Keratinocyte (primary cell): ENCODE measurements at regions not wholly inside any gene's neighbourhood (a gene's known extent, or its start where the extent isn't known, plus 50 kb on each side); places are given as distances from the start of the nearest gene placed in this dataset.

Experiments
- DNase-seq: peaks from one replicate; pipeline ENCODE4 v3.0.0-alpha.2; 2011; ENCODE audit warnings: low read depth, missing footprints, low spot score
- FAIRE-seq: peaks from 2 replicates; lab custom pipeline; 2011; peaks lifted over from hg19 to GRCh38; lab: Jason Lieb, UNC
- H2AFZ ChIP-seq: 2 replicates; pipeline ENCODE4 v1.6.0; 2012; ENCODE audit warnings: low read length, control low read depth, inconsistent platforms; ENCODE audit not compliant: control insufficient read depth
- H3K27ac ChIP-seq: 2 replicates; pipeline ENCODE4 v1.5.1; 2011; ENCODE audit warnings: low read length; ENCODE audit not compliant: control insufficient read depth, insufficient read depth
- H3K27me3 ChIP-seq: 3 replicates; pipeline ENCODE4 v1.6.0; 2011; ENCODE audit warnings: low read length; ENCODE audit not compliant: control insufficient read depth, insufficient read depth; ENCODE audit errors: extremely low read depth
- H3K36me3 ChIP-seq, 2 experiments: 2 replicates in 1 of 2; 3 replicates in 1 of 2; pipeline ENCODE4 v1.5.1; 2011; ENCODE audit warnings: low read length in 2 of 2, mild to moderate bottlenecking in 1 of 2; ENCODE audit not compliant: control insufficient read depth in 2 of 2, insufficient read depth in 2 of 2; ENCODE audit errors: extremely low read depth in 1 of 2
- H3K4me1 ChIP-seq: 3 replicates; pipeline ENCODE4 v1.5.1; 2011; ENCODE audit warnings: low read length; ENCODE audit not compliant: control insufficient read depth, insufficient read depth; ENCODE audit errors: extremely low read depth
- H3K4me2 ChIP-seq: 3 replicates; pipeline ENCODE4 v1.6.0; 2011; ENCODE audit warnings: low read depth, low read length; ENCODE audit not compliant: control insufficient read depth, insufficient read depth; ENCODE audit errors: extremely low read depth
- H3K4me3 ChIP-seq, 3 experiments: fragments of 200-600 bp in 1 of 3; sonication (generic) in 1 of 3; 2 replicates in 2 of 3; 3 replicates in 1 of 3; pipeline ENCODE4 v1.5.1; 2011 to 2016; ENCODE audit warnings: low read length in 3 of 3, mild to moderate bottlenecking in 3 of 3, control low read depth in 2 of 3, inconsistent platforms in 1 of 3, low read depth in 1 of 3, mixed read lengths in 1 of 3, mixed run types in 1 of 3, moderate library complexity in 1 of 3; ENCODE audit not compliant: control insufficient read depth in 2 of 3, insufficient read depth in 2 of 3; ENCODE audit errors: extremely low read depth in 1 of 3
- H3K79me2 ChIP-seq: 2 replicates; pipeline ENCODE4 v1.6.0; 2012; ENCODE audit warnings: low read length; ENCODE audit not compliant: control insufficient read depth, insufficient read depth
- H3K9ac ChIP-seq: 3 replicates; pipeline ENCODE4 v1.6.0; 2011; ENCODE audit warnings: low read length; ENCODE audit not compliant: control insufficient read depth, insufficient read depth; ENCODE audit errors: extremely low read depth
- H3K9me1 ChIP-seq: 3 replicates; pipeline ENCODE4 v1.6.0; 2011; ENCODE audit warnings: low read length; ENCODE audit not compliant: control insufficient read depth, insufficient read depth; ENCODE audit errors: extremely low read depth
- H3K9me3 ChIP-seq: 2 replicates; pipeline ENCODE4 v1.5.1; 2012; ENCODE audit warnings: low read depth, low read length; ENCODE audit not compliant: control insufficient read depth
- H4K20me1 ChIP-seq: 3 replicates; pipeline ENCODE4 v1.6.0; 2011; ENCODE audit warnings: low read length; ENCODE audit not compliant: control insufficient read depth, insufficient read depth; ENCODE audit errors: extremely low read depth
- EZH2 ChIP-seq: IDR thresholded peaks from one replicate; pipeline ENCODE4 v1.6.1; 2012; ENCODE audit warnings: inconsistent platforms, mild to moderate bottlenecking, low read length, moderate library complexity
- dilution Hi-C: fragments of 300-500 bp; cut with MboI; formaldehyde crosslinking; loops from one replicate; pipeline ENCODE4 v1.7.0; 2020; ENCODE audit warnings: low sequenced_read_pairs; ENCODE audit not compliant: extremely low pct_ligation_motif_present
- TF ChIP-seq, protein P1 (sequence below), 3 experiments: IDR thresholded peaks in 1 of 3; conservative IDR thresholded peaks in 1 of 3; optimal IDR thresholded peaks in 1 of 3; 2 replicates in 2 of 3; 3 replicates in 1 of 3; pipeline versions ENCODE3 to v1.5.1; 2011; ENCODE audit warnings: low read length in 3 of 3, mild to moderate bottlenecking in 3 of 3, moderate library complexity in 2 of 3, control low read depth in 1 of 3, inconsistent platforms in 1 of 3; ENCODE audit not compliant: insufficient read depth in 2 of 3; ENCODE audit errors: extremely low read depth in 1 of 3

DNA sequence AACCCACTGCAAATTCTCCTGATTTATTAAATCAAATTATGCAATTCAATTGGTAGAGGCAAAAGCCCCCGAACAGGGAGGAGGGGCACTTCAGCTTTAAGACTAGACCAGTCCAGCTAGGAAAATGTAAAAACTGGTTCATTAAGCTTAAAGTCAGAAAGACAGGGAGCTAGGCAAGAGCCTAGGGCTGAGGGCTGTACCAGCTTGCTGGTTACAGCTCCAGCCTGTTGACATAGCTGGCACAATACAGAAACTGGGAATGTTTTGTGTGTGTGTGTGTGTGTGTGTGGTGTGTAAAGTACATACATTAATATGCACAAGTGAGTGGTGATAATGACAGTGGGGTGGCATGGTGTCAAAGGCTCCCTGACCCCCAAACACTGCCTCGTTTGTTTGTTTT lies 307.0 kb upstream of the CELF4 start:
- Histone ChIP-seq H3K4me1 (no peaks in the 10 kb centered on the region), H3K4me3 (no peak overlapping the region), H3K79me2 (no peaks in the 10 kb centered on the region), H3K27me3 (no peaks in the 10 kb centered on the region), H3K9me1 (no peaks in the 10 kb centered on the region), H3K9ac (no peak overlapping the region), H2AFZ (no peak overlapping the region), H3K9me3 (no peaks in the 10 kb centered on the region), H3K4me2 (no peak overlapping the region), H3K36me3 (no peaks in the 10 kb centered on the region), H3K27ac (no peak overlapping the region), H4K20me1 (no peaks in the 10 kb centered on the region)
- FAIRE-seq (no peak), DNase-seq (no peak)
- dilution Hi-C loops = no loop called here
- TF ChIP-seq EZH2 = no peak
- TF ChIP-seq, protein P1, sequence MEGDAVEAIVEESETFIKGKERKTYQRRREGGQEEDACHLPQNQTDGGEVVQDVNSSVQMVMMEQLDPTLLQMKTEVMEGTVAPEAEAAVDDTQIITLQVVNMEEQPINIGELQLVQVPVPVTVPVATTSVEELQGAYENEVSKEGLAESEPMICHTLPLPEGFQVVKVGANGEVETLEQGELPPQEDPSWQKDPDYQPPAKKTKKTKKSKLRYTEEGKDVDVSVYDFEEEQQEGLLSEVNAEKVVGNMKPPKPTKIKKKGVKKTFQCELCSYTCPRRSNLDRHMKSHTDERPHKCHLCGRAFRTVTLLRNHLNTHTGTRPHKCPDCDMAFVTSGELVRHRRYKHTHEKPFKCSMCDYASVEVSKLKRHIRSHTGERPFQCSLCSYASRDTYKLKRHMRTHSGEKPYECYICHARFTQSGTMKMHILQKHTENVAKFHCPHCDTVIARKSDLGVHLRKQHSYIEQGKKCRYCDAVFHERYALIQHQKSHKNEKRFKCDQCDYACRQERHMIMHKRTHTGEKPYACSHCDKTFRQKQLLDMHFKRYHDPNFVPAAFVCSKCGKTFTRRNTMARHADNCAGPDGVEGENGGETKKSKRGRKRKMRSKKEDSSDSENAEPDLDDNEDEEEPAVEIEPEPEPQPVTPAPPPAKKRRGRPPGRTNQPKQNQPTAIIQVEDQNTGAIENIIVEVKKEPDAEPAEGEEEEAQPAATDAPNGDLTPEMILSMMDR (optimal IDR thresholded peaks at IDR 0.05 in 1 of 3, IDR thresholded peaks at IDR 0.05 in 1 of 3, conservative IDR thresholded peaks at IDR 0.05 in 1 of 3; ENCODE audit: extremely low read depth in 1 of 3, insufficient read depth in 2 of 3, low read length in 3 of 3) = no peak

DNA sequence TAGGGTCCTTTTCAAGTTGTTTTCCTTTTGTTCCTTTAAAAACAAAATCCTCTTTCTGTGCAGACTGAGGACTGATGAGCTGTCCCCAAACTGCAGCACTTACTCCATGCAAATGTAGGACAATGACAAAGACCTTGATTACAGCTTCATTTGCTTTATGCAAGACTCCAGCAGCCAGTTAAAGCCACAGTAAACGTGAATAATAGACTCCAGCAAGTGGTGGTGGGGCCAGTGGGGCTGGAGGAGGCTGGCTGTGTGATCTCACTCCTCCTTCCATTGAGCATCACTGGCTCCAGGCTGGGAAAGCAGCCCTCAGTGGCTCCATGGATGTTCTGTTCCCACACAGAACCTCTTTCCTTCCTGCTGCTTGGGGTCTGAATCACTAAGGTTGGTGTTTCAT lies 306.0 kb upstream of the CELF4 start:
- no peaks in the 10 kb centered on the region for H4K20me1 ChIP-seq
- dilution Hi-C loops = no loop called here
- TF ChIP-seq EZH2 = no peak
- TF ChIP-seq, protein P1 (optimal IDR thresholded peaks at IDR 0.05 in 1 of 3, IDR thresholded peaks at IDR 0.05 in 1 of 3, conservative IDR thresholded peaks at IDR 0.05 in 1 of 3; ENCODE audit: extremely low read depth in 1 of 3, insufficient read depth in 2 of 3, low read length in 3 of 3) = no peak

More for the DNA sequence above, 306.0 kb upstream of the CELF4 start:
- Histone ChIP-seq H2AFZ (no peak overlapping the region), H3K36me3 (no peaks in the 10 kb centered on the region), H3K4me1 (no peaks in the 10 kb centered on the region), H3K9me1 (no peaks in the 10 kb centered on the region), H3K9me3 (no peaks in the 10 kb centered on the region), H3K27ac (no peak overlapping the region), H3K4me3 (no peak overlapping the region), H3K9ac (no peak overlapping the region), H3K27me3 (no peaks in the 10 kb centered on the region), H3K79me2 (no peaks in the 10 kb centered on the region), H3K4me2 (no peak overlapping the region)
- DNase-seq (no peak), FAIRE-seq (no peak)
